Activated CD4-positive, alpha-beta T cell treated with anti-CD3 and anti-CD28 coated beads, Interleukin-2, amount 50 U/mL, for 4 hours (primary cell): ENCODE measurements at regions not wholly inside any gene's neighbourhood (a gene's known extent, or its start where the extent isn't known, plus 50 kb on each side); places are given as distances from the start of the nearest gene placed in this dataset.
"Not testable (repeated sequence)": the region's sequence is repeated elsewhere in the genome, so short reads cannot be mapped to it uniquely, and the experiment has no call there.

Experiments used
- DNase-seq, 2 experiments: peaks; one replicate each; pipeline ENCODE4 v3.0.0-alpha.2; 2020

DNA sequence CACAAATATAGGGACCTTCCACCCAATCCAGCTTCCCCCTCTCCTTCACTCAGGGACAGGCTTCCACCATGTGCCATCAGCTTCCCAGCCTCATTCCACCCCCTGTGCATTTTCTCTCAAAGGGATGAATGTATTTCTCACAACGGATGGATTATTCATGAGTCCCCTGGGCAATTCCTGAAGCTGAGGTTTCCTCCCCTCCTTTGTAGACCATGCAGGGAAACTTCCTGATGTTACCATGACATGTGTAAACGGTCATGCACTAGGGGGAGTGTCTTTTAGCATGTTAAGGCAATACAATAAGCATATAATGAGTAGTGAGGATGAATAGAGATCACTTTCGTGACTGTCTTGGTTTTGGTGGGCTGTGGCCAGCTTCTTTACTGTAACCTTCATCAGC lies 706.8 kb downstream of the TMEM121 start:
- DNase-seq, result not testable (repeated sequence)

DNA sequence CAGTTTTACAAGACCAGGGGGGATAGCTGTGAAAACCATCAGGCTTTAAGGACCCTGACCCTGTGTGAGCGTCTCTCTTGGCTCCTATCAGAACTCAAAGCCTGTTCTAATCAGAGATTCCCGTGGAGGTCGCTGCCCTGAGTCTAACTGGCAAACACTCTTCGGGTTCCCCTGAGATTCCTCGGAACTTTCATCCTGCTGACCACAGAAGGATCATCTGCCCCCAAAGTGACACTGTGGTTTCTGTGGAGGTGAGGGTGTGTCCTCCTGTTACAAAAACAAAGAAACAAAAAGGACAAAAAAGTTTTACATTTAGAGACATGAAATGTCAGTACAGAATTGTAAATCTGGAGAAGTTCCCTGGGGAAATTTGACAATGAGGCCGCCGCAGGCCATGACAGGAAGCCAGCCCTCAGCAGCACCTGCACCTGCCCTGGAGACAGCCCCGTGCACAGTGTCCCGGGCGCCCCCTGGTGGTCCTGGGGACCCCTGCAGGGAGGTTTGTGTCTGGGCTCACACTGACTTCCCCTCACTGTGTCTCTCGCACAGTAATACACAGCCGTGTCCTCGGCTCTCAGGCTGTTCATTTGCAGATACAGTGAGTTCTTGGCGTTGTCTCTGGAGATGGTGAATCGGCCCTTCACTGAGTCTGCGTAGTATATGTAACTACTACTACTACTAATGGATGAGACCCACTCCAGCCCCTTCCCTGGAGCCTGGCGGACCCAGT lies 708.3 kb downstream of the TMEM121 start:
- peak in 1 of 2 experiments; percentile 19 for DNase-seq

DNA sequence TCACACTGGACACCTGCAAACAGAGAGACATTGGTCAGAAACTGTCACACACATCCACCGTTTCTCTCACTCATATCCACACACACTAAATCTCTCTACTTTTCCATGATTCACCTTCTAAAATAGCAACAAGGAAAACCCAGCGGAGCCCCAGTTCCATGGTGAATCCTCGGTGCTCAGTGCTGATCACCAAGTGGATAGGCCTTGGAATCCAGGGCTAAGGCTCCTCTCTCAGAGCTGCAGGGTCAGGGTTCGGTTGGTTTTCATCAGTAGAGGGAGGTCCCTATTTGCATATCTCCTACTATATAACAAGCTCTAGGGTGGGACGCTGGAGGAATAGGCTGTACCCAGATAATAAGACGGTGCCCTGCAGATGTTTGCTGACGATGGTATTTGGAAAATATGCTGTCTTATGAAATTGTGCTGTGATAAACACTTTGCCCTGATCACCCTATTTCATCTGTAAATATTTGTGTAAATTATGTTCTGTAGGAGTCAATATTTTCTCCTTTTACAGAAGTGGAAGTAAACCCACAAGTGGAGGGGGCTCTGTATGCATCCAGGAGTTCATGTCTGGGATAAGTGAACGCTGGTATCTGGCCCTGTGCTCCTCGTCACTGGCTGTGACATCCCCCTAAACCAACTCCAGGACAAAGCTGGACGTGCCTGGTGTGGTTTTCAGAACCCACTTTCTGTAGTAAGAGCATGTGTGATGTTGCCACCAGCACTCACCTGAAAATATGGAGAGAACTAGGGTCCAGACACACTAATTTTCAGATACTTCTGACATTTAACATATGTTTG lies 709.2 kb downstream of the TMEM121 start:
- no peak for DNase-seq

GRCh38 chr14:106248321-106249192 lies 722.2 kb downstream of the TMEM121 start:
- DNase-seq, result no peak

GRCh38 chr14:106253995-106254394 lies 727.6 kb downstream of the TMEM121 start:
- not testable (repeated sequence) for DNase-seq

DNA sequence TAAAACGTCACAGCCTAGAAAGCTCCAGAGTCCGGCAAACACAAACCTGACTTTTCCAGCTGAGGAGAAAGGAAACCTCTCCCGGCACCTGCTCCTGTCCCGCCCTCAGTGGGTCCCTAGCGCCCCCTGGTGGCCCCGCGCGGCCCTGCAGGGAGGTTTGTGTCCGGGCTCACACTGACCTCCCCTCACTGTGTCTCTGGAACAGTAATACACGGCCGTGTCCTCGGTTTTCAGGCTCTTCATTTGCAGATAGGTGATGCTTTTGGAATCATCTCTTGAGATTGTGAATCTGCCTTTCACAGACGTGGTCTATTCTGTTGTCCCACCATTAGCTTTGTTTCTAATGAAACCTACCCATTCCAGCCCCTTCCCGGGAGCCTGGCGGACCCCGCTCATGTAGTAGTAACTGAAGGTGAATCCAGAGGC lies 731.2 kb downstream of the TMEM121 start:
- peak; percentile 67 to 68 for DNase-seq

GRCh38 chr14:106268013-106268727 lies 741.8 kb downstream of the TMEM121 start:
- DNase-seq, result peak; percentile 68 to 70

DNA sequence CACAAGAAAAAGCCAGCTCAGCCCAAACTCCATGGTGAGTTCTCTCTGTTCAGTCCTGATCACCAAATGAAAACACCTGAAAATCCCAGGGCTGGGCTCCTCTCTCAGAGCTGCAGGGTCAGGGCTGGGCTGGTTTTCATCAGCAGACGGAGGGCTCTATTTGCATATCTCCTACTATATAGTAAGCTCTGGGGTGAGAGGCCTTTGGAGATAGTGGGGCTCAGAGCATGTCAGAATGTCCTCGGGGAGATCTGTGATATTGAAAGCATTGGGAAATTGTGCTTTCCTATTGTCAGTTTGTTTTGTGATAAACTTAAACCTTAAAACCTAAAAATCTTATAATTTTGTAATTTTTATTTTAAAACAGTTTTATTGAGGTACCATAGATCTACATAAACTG lies 742.6 kb downstream of the TMEM121 start:
- DNase-seq, result no peak

GRCh38 chr14:106269451-106270204 lies 743.2 kb downstream of the TMEM121 start:
- DNase-seq, result no peak

DNA sequence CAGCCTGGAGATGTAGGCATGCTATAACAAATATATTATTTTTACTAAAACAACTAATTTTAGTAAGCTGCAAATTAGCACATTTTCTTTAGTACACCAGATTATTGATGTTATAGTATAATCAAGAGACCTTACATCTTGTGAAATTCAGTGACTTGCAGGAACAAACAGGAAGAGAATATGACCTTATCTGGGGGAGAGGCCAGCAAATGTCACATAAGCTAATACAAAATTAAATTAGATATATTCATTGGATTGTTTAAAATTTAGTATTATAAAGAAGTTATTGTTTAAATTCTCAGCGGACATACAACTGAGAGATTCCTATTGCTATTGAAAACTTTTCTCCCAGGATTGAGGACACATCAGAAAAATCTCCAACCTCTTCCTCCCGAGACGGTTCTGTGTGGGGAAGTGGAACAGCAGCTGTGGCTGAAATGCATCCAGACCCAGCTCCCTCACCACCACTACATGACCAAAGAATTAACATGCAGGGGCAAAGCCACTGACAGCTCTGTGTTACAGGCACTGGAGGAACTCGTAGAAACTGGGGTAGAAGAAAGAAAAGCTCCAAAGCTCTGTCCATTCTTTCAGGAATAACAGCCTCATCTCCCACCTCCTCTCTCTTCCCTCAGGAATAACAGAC lies 744.2 kb downstream of the TMEM121 start:
- not testable (repeated sequence) for DNase-seq

DNA sequence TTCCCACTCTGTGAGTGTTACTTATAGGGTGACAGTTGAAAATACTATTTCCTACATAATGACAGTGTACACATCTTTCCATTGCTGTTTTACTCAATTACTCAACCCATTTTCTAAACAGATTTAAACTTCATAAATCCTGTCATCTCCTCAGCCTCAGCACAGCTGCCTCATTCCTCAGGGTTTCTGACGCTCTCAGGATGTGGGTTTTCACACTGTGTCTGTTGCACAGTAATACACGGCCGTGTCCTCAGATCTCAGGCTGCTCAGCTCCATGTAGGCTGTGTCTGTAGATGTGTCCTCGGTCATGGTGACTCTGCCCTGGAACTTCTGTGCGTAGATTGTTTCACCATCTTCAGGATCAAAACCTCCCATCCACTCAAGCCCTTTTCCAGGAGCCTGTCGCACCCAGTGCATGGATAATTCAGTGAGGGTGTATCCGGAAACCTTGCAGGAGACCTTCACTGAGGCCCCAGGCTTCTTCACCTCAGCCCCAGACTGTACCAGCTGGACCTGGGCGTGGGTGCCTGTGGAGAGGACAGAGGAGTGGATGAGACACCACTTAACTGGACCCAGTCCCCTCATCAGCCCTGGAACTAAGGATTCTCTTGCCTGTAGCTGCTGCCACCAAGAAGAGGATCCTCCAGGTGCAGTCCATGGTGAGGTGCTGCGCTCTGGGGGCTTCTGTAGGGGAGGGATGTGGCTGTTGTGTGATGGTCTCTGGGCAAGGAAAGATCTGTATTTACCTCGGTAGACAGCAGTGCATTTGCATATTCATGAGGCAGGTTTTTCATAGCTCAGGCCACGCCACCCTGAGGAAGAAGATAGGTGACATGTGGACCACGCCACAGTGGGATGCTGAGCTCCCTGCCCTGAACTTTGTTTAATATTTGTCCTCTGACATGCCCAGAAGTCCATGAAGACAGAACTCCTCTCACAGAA lies 750.2 kb downstream of the TMEM121 start:
- no peak for DNase-seq

- peak in 1 of 2 experiments; percentile 9 for DNase-seq
Observed at GRCh38 chr14:106277503-106277902, 751.1 kb downstream of the TMEM121 start.

GRCh38 chr14:106280876-106281275 lies 754.5 kb downstream of the TMEM121 start:
- no peak for DNase-seq

- DNase-seq, result no peak
Observed at GRCh38 chr14:106286697-106287290, 760.4 kb downstream of the TMEM121 start.

DNA sequence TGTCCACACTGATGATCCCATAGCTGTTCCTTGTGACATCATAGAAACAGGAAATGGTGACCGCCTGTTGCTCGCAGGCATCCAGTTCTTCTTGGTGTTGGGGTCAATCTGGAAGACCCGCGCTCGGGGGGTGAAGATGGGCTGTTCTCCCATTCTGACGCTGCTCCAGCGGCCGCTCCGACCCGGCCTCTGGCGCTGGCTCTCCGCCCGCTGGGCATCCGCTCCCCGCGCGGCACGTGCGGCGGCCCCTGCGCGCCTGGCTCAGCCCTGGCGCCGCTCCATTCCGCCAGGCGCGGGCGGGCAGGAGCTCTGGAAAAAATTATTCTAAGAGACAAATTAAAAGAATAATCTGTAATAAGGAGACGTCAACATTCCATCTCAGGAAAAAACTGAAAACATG lies 761.1 kb downstream of the TMEM121 start:
- DNase-seq, result no peak

DNA sequence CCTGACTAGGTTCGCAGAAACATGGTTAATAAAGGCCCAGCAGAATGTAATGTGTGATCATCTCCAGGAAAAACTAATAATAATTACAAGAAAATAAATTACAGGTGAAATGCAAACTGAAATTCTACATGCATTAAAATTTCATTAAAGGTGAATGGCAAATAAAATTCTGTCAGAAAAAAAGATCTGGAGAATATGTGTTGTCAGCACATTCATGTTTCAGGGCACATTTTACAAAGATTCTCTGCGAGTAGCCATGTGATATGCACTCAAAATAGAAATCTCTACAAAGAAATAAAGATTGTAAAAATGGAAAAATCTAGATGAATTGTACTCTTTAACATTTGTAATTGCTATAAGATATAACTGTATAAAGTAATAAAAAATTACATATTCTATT lies 765.2 kb downstream of the TMEM121 start:
- DNase-seq, result no peak

DNA sequence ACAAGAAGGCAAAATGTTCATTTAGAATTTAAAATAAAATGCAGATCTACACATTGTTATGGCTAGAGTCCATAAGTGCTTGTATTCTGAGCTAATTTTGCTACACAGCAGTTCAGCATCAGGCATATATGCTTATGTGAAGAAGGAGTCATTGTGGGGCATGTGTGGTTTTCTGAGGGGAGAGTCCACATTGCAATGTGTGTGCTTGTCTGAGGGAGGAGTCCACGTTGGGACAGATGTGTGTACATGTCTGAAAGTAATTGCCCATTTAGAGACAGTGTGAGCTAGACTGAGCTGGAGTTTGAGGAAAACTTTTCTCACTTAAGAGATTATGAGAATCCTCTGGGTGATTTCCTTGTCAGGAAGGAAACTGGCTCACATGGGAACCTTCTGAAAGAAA lies 767.9 kb downstream of the TMEM121 start:
- no peak for DNase-seq

DNA sequence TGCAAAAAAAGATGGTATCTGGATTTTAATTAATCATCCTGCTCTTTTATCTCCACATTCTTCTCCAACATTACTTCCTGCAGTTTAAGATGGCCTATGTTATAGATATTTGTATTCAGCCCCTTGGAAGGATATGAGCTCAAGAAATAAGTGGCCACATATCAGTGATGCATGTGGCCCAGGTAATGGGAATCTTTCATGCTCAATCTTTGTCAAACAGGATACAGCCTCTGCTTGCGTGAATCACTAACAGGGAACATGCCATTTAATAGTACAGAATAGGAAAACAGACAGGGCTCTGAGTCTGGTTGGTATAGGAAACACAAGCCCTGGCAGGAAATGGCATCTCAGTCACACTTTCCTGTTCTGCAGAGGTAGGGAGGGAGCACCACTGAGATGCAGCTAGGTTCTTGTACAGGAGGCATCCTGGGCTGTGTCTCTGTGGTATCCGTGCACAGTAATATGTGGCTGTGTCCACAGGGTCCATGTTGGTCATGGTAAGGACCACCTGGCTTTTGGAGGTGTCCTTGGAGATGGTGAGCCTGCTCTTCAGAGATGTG lies 774.6 kb downstream of the TMEM121 start:
- not testable (repeated sequence) for DNase-seq

DNA sequence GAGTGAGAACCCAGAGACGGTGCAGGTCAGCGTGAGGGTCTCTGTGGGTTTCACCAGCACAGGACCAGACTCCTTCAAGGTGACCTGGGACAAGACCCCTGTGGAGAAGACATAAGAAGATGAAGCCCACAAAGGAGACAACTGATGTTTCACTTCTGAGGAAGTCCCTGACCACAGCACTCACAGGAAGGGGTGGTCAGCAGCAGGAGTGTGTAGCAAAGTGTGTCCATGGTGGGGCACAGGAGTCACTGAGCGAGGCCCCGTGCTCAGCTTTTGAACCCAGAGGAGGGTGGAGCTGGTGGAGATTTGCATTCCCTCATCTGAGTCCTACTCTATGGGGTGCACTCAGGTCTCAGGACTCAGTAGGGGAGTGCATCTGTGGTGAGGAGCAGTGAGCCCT lies 775.2 kb downstream of the TMEM121 start:
- not testable (repeated sequence) for DNase-seq
